GM19455 (cell line): ENCODE measurements at regions not wholly inside any gene's neighbourhood (a gene's known extent, or its start where the extent isn't known, plus 50 kb on each side); places are given as distances from the start of the nearest gene placed in this dataset.

Source experiments
- ATAC-seq: cut with Tn5 transposase; IDR thresholded peaks from one replicate; pipeline ENCODE4 v1.9.1; 2021; ENCODE audit not compliant: unreplicated experiment

DNA sequence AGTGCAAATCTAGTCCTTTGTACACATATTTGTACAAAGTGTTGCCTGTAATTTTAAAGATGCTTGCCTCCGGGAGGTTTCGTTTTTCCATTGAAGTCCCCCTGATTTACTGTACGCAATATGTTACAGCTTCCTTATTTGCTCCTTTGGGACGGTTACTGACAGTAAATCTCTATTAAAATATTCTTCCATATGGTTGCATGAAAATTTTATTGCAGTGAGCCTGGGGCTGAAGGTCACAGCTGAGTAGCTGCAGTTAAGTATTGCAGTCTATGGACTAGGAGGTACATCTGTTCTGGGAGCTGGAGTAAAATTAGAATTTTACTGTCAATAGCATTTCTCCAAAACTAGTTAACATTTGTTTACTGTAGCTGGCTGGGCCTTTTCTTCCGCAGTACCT lies 119.2 kb downstream of the ETAA1 start:
- ATAC-seq = no peak

- no peak for ATAC-seq
These were observed 119.9 kb downstream of the ETAA1 start for GRCh38 chr2:67516899-67517530.

DNA sequence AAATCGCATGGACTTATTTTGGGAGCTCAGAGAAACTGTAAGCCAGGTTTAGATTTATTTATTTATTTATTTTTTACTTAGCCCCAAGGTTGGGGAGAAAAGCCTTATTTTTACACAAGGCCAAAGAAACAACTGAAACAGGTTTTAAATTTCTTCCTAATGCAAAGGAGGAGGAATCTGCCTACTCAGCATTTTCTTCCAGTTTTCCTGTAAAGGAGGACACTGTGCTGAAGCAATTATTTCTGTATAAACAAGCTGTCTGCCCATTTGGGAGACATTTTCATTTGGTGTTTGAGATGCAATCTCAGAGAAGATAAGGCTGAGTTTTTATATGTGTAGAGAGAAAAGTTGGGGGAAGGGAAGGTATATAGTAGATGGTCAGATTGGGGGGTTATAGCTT lies 125.0 kb downstream of the ETAA1 start:
- ATAC-seq = no peak

GRCh38 chr2:67524213-67524612 lies 127.1 kb downstream of the ETAA1 start:
- ATAC-seq = no peak

DNA sequence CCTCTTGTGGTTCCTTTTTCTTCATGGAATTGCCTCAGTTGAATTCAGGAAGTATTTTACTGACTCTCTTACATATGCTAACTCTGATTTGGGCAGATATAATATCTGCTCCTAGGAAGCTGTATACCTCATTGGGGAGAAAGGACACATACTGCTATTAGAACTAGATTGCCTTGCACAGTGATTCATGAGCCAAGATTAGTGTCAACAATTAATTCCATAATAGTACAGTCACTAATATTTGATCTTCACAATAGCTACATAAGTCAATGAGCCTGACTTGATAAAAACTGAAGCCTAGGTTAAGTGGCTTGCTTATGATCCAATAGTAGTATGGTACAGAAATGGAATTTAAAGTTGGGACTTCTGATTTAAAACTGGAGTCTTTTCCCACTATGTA lies 127.6 kb downstream of the ETAA1 start:
- ATAC-seq = no peak

GRCh38 chr2:67526283-67526682 lies 129.2 kb downstream of the ETAA1 start:
- ATAC-seq = no peak

GRCh38 chr2:67528320-67528719 lies 131.2 kb downstream of the ETAA1 start:
- no peak for ATAC-seq

- no peak for ATAC-seq
These were observed 135.3 kb downstream of the ETAA1 start for GRCh38 chr2:67532387-67532786.

GRCh38 chr2:67534745-67535144 lies 137.6 kb downstream of the ETAA1 start:
- no peak for ATAC-seq

GRCh38 chr2:67540962-67541361 lies 143.8 kb downstream of the ETAA1 start:
- no peak for ATAC-seq

- no peak for ATAC-seq
These were observed 147.2 kb downstream of the ETAA1 start for GRCh38 chr2:67544286-67544685.

GRCh38 chr2:67548317-67549201 lies 151.4 kb downstream of the ETAA1 start:
- no peak for ATAC-seq

- no peak for ATAC-seq
These were observed 162.0 kb downstream of the ETAA1 start for GRCh38 chr2:67559156-67559555.

- ATAC-seq = no peak
These were observed 163.8 kb downstream of the ETAA1 start for GRCh38 chr2:67560771-67561456.

- no peak for ATAC-seq
These were observed 164.4 kb downstream of the ETAA1 start for GRCh38 chr2:67561457-67561965.

- no peak for ATAC-seq
These were observed 166.9 kb downstream of the ETAA1 start for GRCh38 chr2:67564076-67564475.

- no peak for ATAC-seq
These were observed 167.5 kb downstream of the ETAA1 start for GRCh38 chr2:67564626-67565025.

- ATAC-seq = no peak
These were observed 168.1 kb downstream of the ETAA1 start for GRCh38 chr2:67565262-67565661.

- ATAC-seq = no peak
These were observed 168.6 kb downstream of the ETAA1 start for GRCh38 chr2:67565761-67566160.

DNA sequence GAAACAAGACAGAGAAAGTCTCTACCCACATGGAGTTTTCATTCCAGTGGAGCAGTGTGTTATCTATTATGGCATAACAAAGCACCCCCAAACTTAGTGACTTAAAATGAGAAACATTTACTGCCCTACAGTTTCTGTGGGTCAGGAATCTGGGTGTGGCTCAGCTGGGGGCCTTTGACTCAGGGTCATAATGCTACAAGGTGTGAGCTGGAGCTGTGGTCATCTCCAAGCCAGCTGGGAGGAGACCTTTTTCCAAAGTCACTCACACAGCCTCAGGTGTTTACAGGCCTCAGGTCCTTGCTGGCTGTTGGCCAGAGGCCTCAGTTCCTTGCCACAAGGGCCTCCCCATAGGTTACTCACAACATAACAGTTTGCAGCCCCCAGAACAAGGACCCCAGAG lies 169.2 kb downstream of the ETAA1 start:
- no peak for ATAC-seq

- no peak for ATAC-seq
These were observed 170.0 kb downstream of the ETAA1 start for GRCh38 chr2:67566958-67567635.
